ENCODE measurements at regions not wholly inside any gene's neighbourhood (a gene's known extent, or its start where the extent isn't known, plus 50 kb on each side); places are given as distances from the start of the nearest gene placed in this dataset.

GRCh38 chr4:166502660-166503059 lies 629.6 kb downstream of the TLL1 start:
- TF ChIP-seq CTCF (conservative IDR thresholded peaks at IDR 0.05; ENCODE audit: low read length) (no peak), EZH2phosphoT487 (IDR thresholded peaks at IDR 0.05; ENCODE audit: borderline replicate concordance) (no peak)
